ENCODE measurements at regions not wholly inside any gene's neighbourhood (a gene's known extent, or its start where the extent isn't known, plus 50 kb on each side); places are given as distances from the start of the nearest gene placed in this dataset.

- 83 to 84% methylated on average over 5 of the region's 5 CpGs for WGBS, 2 donors
- Histone ChIP-seq H3K27me3 (no peaks in the 10 kb centered on the region), H3K4me1 (no peaks in the 10 kb centered on the region), H3K27ac (no peak overlapping the region), H3K36me3 (no peaks in the 10 kb centered on the region), H3K9me3 (no peaks in the 10 kb centered on the region), H3K4me3 (no peak overlapping the region)
- DNase-seq, result no peak
- peak in 1 of 2 donors; percentile 24 for ATAC-seq (ENCODE audit: low FRiP score in 2 of 2)
- TF ChIP-seq POLR2AphosphoS5 (IDR thresholded peaks at IDR 0.05) (no peak), CTCF (IDR thresholded peaks at IDR 0.05) (no peak), EP300 (IDR thresholded peaks at IDR 0.05) (no peak), POLR2A (IDR thresholded peaks at IDR 0.05) (no peak)
These were observed 522.8 kb downstream of the LMO4 start for GRCh38 chr1:87851490-87851889.

GRCh38 chr1:87852410-87853161, 523.9 kb downstream of the LMO4 start:
- Histone ChIP-seq H3K27ac (no peak overlapping the region), H3K4me1 (no peaks in the 10 kb centered on the region), H3K36me3 (no peaks in the 10 kb centered on the region), H3K27me3 (no peaks in the 10 kb centered on the region), H3K4me3 (no peak overlapping the region), H3K9me3 (no peaks in the 10 kb centered on the region)
- ATAC-seq (ENCODE audit: low FRiP score in 2 of 2) (no peak), DNase-seq (peak in 1 of 2 donors; percentile 30)
- TF ChIP-seq POLR2AphosphoS5 (IDR thresholded peaks at IDR 0.05) (no peak), CTCF (IDR thresholded peaks at IDR 0.05) (no peak), EP300 (IDR thresholded peaks at IDR 0.05) (no peak), POLR2A (IDR thresholded peaks at IDR 0.05) (no peak)
- WGBS, 2 donors, result 76 to 81% methylated on average over 4 of the region's 4 CpGs

GRCh38 chr1:87853576-87854351, 525.1 kb downstream of the LMO4 start:
- DNase-seq (no peak), ATAC-seq (ENCODE audit: low FRiP score in 2 of 2) (no peak)
- no peak overlapping the region for H3K27ac ChIP-seq
- H3K36me3 ChIP-seq, result no peaks in the 10 kb centered on the region
- H3K27me3 ChIP-seq, result no peaks in the 10 kb centered on the region
- no peaks in the 10 kb centered on the region for H3K4me1 ChIP-seq
- H3K9me3 ChIP-seq, result no peaks in the 10 kb centered on the region
- 37 to 42% methylated on average over 5 of the region's 5 CpGs for WGBS, 2 donors
- no peak overlapping the region for H3K4me3 ChIP-seq
- TF ChIP-seq EP300 (IDR thresholded peaks at IDR 0.05) (peak in 1 of 4 donors; percentile 15), CTCF (IDR thresholded peaks at IDR 0.05) (no peak), POLR2AphosphoS5 (IDR thresholded peaks at IDR 0.05) (peak in 1 of 2 donors; percentile 21), POLR2A (IDR thresholded peaks at IDR 0.05) (no peak)

GRCh38 chr1:87863317-87863716, 534.6 kb downstream of the LMO4 start:
- no peak overlapping the region for H3K27ac ChIP-seq
- no peaks in the 10 kb centered on the region for H3K4me1 ChIP-seq
- 82 to 86% methylated on average over 1 of the region's 1 CpG for WGBS, 2 donors
- no peak for TF ChIP-seq EP300 (IDR thresholded peaks at IDR 0.05)
- no peak for TF ChIP-seq POLR2AphosphoS5 (IDR thresholded peaks at IDR 0.05)
- TF ChIP-seq CTCF (IDR thresholded peaks at IDR 0.05), result no peak
- no peak for TF ChIP-seq POLR2A (IDR thresholded peaks at IDR 0.05)
- ATAC-seq (ENCODE audit: low FRiP score in 2 of 2) (no peak), DNase-seq (no peak)
- no peaks in the 10 kb centered on the region for H3K9me3 ChIP-seq
- no peaks in the 10 kb centered on the region for H3K27me3 ChIP-seq
- H3K4me3 ChIP-seq, result no peak overlapping the region
- no peaks in the 10 kb centered on the region for H3K36me3 ChIP-seq
